ENCODE measurements at regions not wholly inside any gene's neighbourhood (a gene's known extent, or its start where the extent isn't known, plus 50 kb on each side); places are given as distances from the start of the nearest gene placed in this dataset.

- no peak for TF ChIP-seq CTCF (IDR thresholded peaks at IDR 0.05)
- TF ChIP-seq EZH2 (IDR thresholded peaks at IDR 0.05): no peak
These were observed 602.4 kb upstream of the CDH18 start for GRCh38 chr5:20590356-20590755.

Data from neural progenitor cell (in vitro differentiated cells).